AG04450 (cell line): ENCODE measurements at regions not wholly inside any gene's neighbourhood (a gene's known extent, or its start where the extent isn't known, plus 50 kb on each side); places are given as distances from the start of the nearest gene placed in this dataset.
"Not testable (repeated sequence)": the region's sequence is repeated elsewhere in the genome, so short reads cannot be mapped to it uniquely, and the experiment has no call there.

ENCODE experiments used
- CTCF ChIA-PET: fragments of 300-600, 350-600 bp; formaldehyde crosslinking; extraction: SDS; loops from one replicate; lab custom pipeline; 2022; ENCODE audit warnings: antibody characterized with exemption, inconsistent platforms; lab: Charles Lee
- POLR2A ChIA-PET: fragments of 350-600 bp; formaldehyde crosslinking; extraction: SDS; loops from one replicate; lab custom pipeline; 2021; ENCODE audit warnings: antibody characterized with exemption, inconsistent platforms; lab: Yijun Ruan, JAX
- DNase-seq: peaks from one replicate; pipeline ENCODE4 v3.0.0-alpha.2; 2011; ENCODE audit warnings: low read depth, low spot score
- H3K27ac ChIP-seq: one replicate; pipeline ENCODE4 v1.5.1; 2012; ENCODE audit warnings: low read depth, low read length, control low read depth
- H3K27me3 ChIP-seq: one replicate; pipeline ENCODE4 v1.6.0; 2012; ENCODE audit warnings: low read length; ENCODE audit not compliant: control insufficient read depth, insufficient read depth
- H3K4me3 ChIP-seq: 2 replicates; pipeline ENCODE4 v1.5.1; 2011; ENCODE audit warnings: mild to moderate bottlenecking, low read depth, low read length, control low read depth
- H3K9me3 ChIP-seq: 2 replicates; pipeline ENCODE4 v1.5.1; 2012; ENCODE audit warnings: low read length; ENCODE audit not compliant: control insufficient read depth, insufficient read depth
- TF ChIP-seq, protein P1 (sequence below): IDR thresholded peaks from 2 replicates; pipeline ENCODE4 v1.5.1; 2011; ENCODE audit warnings: low read depth, low read length, control low read depth, inconsistent platforms

DNA sequence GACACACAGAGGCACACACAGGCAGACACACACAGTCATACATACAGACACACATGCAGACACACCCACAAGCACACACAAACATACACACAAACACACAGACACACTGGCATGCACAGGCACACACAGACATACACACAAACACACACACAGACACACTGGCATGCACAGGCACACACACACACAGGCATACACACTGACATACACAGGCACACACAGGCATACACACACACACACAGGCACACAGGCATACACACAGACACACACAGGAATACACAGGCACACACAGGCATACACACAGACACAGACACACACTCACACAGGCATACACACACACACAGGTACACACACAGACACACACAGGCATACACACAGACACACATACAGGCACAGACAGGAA is 340.7 kb upstream of the VSTM2A start:
- Histone ChIP-seq H3K4me3 (no peak overlapping the region), H3K9me3 (peaks cover 6% of the 10 kb centered on the region), H3K27me3 (no peaks in the 10 kb centered on the region), H3K27ac (no peak overlapping the region)
- POLR2A ChIA-PET: no interaction called here
- no peak for DNase-seq
- CTCF ChIA-PET: no interaction called here
- TF ChIP-seq, protein P1, sequence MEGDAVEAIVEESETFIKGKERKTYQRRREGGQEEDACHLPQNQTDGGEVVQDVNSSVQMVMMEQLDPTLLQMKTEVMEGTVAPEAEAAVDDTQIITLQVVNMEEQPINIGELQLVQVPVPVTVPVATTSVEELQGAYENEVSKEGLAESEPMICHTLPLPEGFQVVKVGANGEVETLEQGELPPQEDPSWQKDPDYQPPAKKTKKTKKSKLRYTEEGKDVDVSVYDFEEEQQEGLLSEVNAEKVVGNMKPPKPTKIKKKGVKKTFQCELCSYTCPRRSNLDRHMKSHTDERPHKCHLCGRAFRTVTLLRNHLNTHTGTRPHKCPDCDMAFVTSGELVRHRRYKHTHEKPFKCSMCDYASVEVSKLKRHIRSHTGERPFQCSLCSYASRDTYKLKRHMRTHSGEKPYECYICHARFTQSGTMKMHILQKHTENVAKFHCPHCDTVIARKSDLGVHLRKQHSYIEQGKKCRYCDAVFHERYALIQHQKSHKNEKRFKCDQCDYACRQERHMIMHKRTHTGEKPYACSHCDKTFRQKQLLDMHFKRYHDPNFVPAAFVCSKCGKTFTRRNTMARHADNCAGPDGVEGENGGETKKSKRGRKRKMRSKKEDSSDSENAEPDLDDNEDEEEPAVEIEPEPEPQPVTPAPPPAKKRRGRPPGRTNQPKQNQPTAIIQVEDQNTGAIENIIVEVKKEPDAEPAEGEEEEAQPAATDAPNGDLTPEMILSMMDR: no peak

DNA sequence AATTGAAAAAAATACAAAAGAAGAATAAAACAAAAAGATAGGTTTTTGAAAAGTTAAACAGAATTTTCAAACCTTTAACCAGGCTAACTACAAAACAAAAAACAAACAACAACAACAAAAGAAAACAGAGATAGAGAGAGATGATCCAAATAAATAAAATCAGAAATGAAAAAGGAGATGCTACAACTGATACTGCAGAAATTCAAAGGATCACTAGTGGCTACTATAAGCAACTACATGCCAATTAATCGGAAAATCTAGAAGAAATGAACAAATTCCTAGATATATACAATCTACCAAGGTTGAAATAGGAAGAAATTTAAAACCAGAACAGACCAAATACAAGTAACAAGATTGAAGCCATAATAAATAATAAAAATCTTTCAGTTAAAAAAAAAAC is 326.8 kb upstream of the VSTM2A start:
- no peak for DNase-seq
- Histone ChIP-seq H3K27me3 (no peaks in the 10 kb centered on the region), H3K27ac (no peak overlapping the region), H3K4me3 (no peak overlapping the region), H3K9me3 (peaks cover 17% of the 10 kb centered on the region)
- TF ChIP-seq, protein P1: no peak
- ChIA-PET POLR2A (no interaction called here), CTCF (no interaction called here)

DNA sequence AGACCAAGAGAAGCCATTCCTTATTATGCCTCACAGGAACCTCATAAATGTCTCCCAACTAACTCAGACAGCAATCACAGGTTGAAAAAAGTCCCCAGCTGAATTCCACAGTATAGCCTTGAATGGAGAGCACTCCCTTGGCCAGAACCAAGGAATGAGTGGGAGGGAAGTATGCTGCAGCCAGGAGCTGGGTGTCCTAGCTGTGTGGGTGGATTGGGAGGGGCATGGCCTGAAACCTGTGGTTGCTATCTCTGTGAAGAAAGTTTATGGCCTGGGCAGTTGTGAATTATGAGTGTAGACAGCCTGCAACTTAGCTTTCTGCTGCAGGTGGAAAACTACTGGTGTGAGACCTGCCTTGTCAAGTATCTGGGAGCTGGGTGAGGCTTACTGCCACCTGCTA is 316.1 kb upstream of the VSTM2A start:
- H3K9me3 ChIP-seq, H3K27ac ChIP-seq, H3K27me3 ChIP-seq, H3K4me3 ChIP-seq, CTCF ChIA-PET, POLR2A ChIA-PET, DNase-seq: not testable (repeated sequence)

DNA sequence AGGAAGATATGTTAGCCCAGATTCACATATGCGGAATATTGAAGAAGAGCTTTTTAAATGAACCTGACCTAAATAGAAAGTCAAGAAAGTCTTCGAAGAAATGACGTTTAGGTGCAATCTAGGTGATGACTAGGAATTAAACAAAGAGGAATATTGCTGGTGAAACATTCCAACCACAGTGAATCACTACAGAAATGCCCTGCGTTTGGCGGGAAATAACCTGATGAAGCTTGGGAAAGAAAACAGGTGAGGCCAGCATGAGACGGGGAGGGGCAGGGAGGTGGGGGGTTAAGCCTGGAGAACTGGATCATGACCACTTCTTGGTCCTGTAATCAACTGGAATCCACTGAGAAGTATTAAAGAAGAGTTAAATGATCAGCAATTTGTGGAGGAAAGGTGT is 299.4 kb upstream of the VSTM2A start:
- CTCF ChIA-PET: no interaction called here
- TF ChIP-seq, protein P1: no peak
- H3K9me3 ChIP-seq: peaks cover 3% of the 10 kb centered on the region

DNA sequence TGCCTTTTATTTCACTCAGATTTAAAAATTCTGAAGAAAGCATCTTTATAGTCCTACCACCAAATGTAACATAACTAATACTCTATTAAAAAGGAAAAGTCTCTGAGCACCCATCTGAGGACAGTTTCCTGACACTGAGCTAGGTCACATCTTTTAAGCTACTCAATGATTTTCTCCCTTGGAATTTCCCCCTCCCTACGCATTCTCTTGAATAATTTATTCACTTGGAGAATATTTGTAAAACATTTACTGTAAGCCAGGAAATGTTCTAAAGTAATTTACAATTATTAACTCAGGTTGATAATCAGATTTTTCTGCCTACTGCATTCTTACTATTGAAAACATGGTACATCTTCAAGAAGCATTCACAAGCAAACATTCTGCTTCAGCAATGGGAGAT is 297.2 kb upstream of the VSTM2A start:
- no peak for DNase-seq

More for the DNA sequence above, 299.4 kb upstream of the VSTM2A start:
- H3K27ac ChIP-seq: no peak overlapping the region
- POLR2A ChIA-PET: no interaction called here
- H3K27me3 ChIP-seq: no peaks in the 10 kb centered on the region
- H3K4me3 ChIP-seq: no peak overlapping the region
- DNase-seq: no peak

More for the DNA sequence above, 297.2 kb upstream of the VSTM2A start:
- Histone ChIP-seq H3K27me3 (no peaks in the 10 kb centered on the region), H3K4me3 (no peak overlapping the region), H3K27ac (no peak overlapping the region), H3K9me3 (peaks cover 6% of the 10 kb centered on the region; the same call in 1 of the 2 replicates)
- CTCF ChIA-PET: no interaction called here
- POLR2A ChIA-PET: no interaction called here
- TF ChIP-seq, protein P1: no peak
